Cardiac muscle cell (in vitro differentiated cells and primary cell): ENCODE measurements at regions not wholly inside any gene's neighbourhood (a gene's known extent, or its start where the extent isn't known, plus 50 kb on each side); places are given as distances from the start of the nearest gene placed in this dataset.

Experiments
- DNase-seq, 2 donors: peaks; one replicate each; pipeline versions ENCODE4 v3.0.0 to v3.0.0-alpha.2; 2010 to 2017; ENCODE audit warnings: low read depth in 1 of 2, low spot score in 1 of 2
- H3K27ac ChIP-seq: fragments of 200-600 bp; sonication (generic); 2 replicates; pipeline ENCODE4 v1.5.1; 2016
- H3K27me3 ChIP-seq: fragments of 200-600 bp; sonication (generic); 2 replicates; pipeline ENCODE4 v1.6.0; 2016; ENCODE audit warnings: control low read depth
- H3K36me3 ChIP-seq: fragments of 200-600 bp; sonication (generic); 2 replicates; pipeline ENCODE4 v1.5.1; 2016; ENCODE audit warnings: control low read depth
- H3K4me1 ChIP-seq: fragments of 200-600 bp; sonication (generic); 2 replicates; pipeline ENCODE4 v1.8.1; 2017; ENCODE audit warnings: low read depth, mild to moderate bottlenecking, mixed run types
- H3K4me3 ChIP-seq: fragments of 200-600 bp; sonication (generic); 2 replicates; pipeline ENCODE4 v1.5.1; 2016; ENCODE audit warnings: mild to moderate bottlenecking
- H3K9me3 ChIP-seq: fragments of 200-600 bp; sonication (generic); 2 replicates; pipeline ENCODE4 v1.5.1; 2017; ENCODE audit warnings: low read depth, mild to moderate bottlenecking, control low read depth
- CTCF ChIP-seq: IDR thresholded peaks from 2 replicates; pipeline ENCODE4 v1.5.1; 2012; ENCODE audit warnings: low read depth, mild to moderate bottlenecking, low read length

- H3K27me3 ChIP-seq, result no peaks in the 10 kb centered on the region
- TF ChIP-seq CTCF, result no peak
- no peaks in the 10 kb centered on the region for H3K9me3 ChIP-seq
- no peak for DNase-seq
- no peaks in the 10 kb centered on the region for H3K4me1 ChIP-seq
- no peak overlapping the region for H3K27ac ChIP-seq
- H3K4me3 ChIP-seq, result no peak overlapping the region
- no peaks in the 10 kb centered on the region for H3K36me3 ChIP-seq
Measured at GRCh38 chr12:30482650-30483049, 213.0 kb downstream of the IPO8 start.

- TF ChIP-seq CTCF, result no peak
- H3K9me3 ChIP-seq, result no peaks in the 10 kb centered on the region
- H3K4me1 ChIP-seq, result no peaks in the 10 kb centered on the region
- DNase-seq, result no peak
- H3K36me3 ChIP-seq, result no peaks in the 10 kb centered on the region
- H3K27ac ChIP-seq, result no peak overlapping the region
- no peak overlapping the region for H3K4me3 ChIP-seq
- H3K27me3 ChIP-seq, result no peaks in the 10 kb centered on the region
Measured at GRCh38 chr12:30473274-30473673, 222.4 kb downstream of the IPO8 start.

- no peaks in the 10 kb centered on the region for H3K9me3 ChIP-seq
- no peak overlapping the region for H3K27ac ChIP-seq
- DNase-seq, result no peak
- no peak overlapping the region for H3K4me3 ChIP-seq
- no peak for TF ChIP-seq CTCF
- H3K36me3 ChIP-seq, result no peaks in the 10 kb centered on the region
- H3K4me1 ChIP-seq, result no peaks in the 10 kb centered on the region
- no peaks in the 10 kb centered on the region for H3K27me3 ChIP-seq
Measured at GRCh38 chr12:30466093-30466585, 229.5 kb downstream of the IPO8 start.

- Histone ChIP-seq H3K4me1 (no peaks in the 10 kb centered on the region), H3K27me3 (no peaks in the 10 kb centered on the region), H3K36me3 (no peaks in the 10 kb centered on the region), H3K27ac (no peak overlapping the region), H3K4me3 (no peak overlapping the region), H3K9me3 (no peaks in the 10 kb centered on the region)
- DNase-seq, result no peak
- TF ChIP-seq CTCF, result no peak
Measured at GRCh38 chr12:30463636-30464035, 232.0 kb downstream of the IPO8 start.

GRCh38 chr12:30462249-30462648 lies 233.4 kb downstream of the IPO8 start:
- Histone ChIP-seq H3K4me1 (no peaks in the 10 kb centered on the region), H3K9me3 (no peaks in the 10 kb centered on the region), H3K36me3 (no peaks in the 10 kb centered on the region), H3K27me3 (no peaks in the 10 kb centered on the region), H3K27ac (no peak overlapping the region), H3K4me3 (no peak overlapping the region)
- DNase-seq, result no peak
- no peak for TF ChIP-seq CTCF
